OCI-LY1 (cell line): ENCODE measurements at regions not wholly inside any gene's neighbourhood (a gene's known extent, or its start where the extent isn't known, plus 50 kb on each side); places are given as distances from the start of the nearest gene placed in this dataset.

Experiments
- H2AFZ ChIP-seq: fragments of 200-600 bp; sonication (generic), shearing (Covaris generic); 2 replicates; pipeline ENCODE4 v1.6.0; 2014; ENCODE audit warnings: antibody characterized with exemption, mild to moderate bottlenecking, low read length
- H3F3A ChIP-seq: fragments of 200-600 bp; sonication (generic), shearing (Covaris generic); 2 replicates; pipeline ENCODE4 v1.6.0; 2014; ENCODE audit warnings: mild to moderate bottlenecking, antibody characterized with exemption, low read length, moderate library complexity; ENCODE audit not compliant: insufficient read depth
- H3K27ac ChIP-seq: fragments of 200-600 bp; sonication (generic); 2 replicates; pipeline ENCODE4 v1.5.1; 2014; ENCODE audit warnings: low read length, mixed run types, mild to moderate bottlenecking, low read depth; ENCODE audit not compliant: poor library complexity, severe bottlenecking
- H3K27me3 ChIP-seq: fragments of 200-600 bp; sonication (generic); 2 replicates; pipeline ENCODE4 v1.6.0; 2014; ENCODE audit warnings: antibody characterized with exemption, mild to moderate bottlenecking, low read length, moderate library complexity; ENCODE audit not compliant: insufficient read depth
- H3K36me3 ChIP-seq: fragments of 200-600 bp; sonication (generic); 2 replicates; pipeline ENCODE4 v1.6.1; 2014; ENCODE audit warnings: mild to moderate bottlenecking, antibody characterized with exemption, low read length, moderate library complexity, mixed read lengths; ENCODE audit not compliant: insufficient read depth
- H3K4me1 ChIP-seq: fragments of 200-600 bp; sonication (generic); 2 replicates; pipeline ENCODE4 v1.5.1; 2014; ENCODE audit warnings: mild to moderate bottlenecking, low read length, moderate library complexity; ENCODE audit not compliant: insufficient read depth, severe bottlenecking
- H3K4me2 ChIP-seq: fragments of 200-600 bp; sonication (generic), shearing (Covaris generic); 2 replicates; pipeline ENCODE4 v1.6.1; 2014; ENCODE audit warnings: low read length
- H3K4me3 ChIP-seq: fragments of 200-600 bp; sonication (generic); 2 replicates; pipeline ENCODE4 v1.5.1; 2014; ENCODE audit warnings: low read length, low read depth, mild to moderate bottlenecking, mixed read lengths; ENCODE audit not compliant: poor library complexity, severe bottlenecking
- H3K79me2 ChIP-seq: fragments of 200-600 bp; shearing (Covaris generic); 2 replicates; pipeline ENCODE4 v1.6.1; 2016; ENCODE audit warnings: mixed run types, low read length, mixed read lengths; ENCODE audit not compliant: insufficient read depth
- H3K9ac ChIP-seq: fragments of 200-600 bp; sonication (generic), shearing (Covaris generic); 2 replicates; pipeline ENCODE4 v1.6.1; 2014; ENCODE audit warnings: mild to moderate bottlenecking, low read length, mixed read lengths
- H3K9me2 ChIP-seq: fragments of 200-600 bp; sonication (generic), shearing (Covaris generic); 2 replicates; pipeline ENCODE4 v1.6.1; 2014; ENCODE audit warnings: low read depth, mild to moderate bottlenecking, low read length, mixed read lengths
- H3K9me3 ChIP-seq: fragments of 200-600 bp; shearing (Covaris generic); 2 replicates; pipeline ENCODE4 v1.6.1; 2014; ENCODE audit warnings: low read length, mixed read lengths
- H4K20me1 ChIP-seq: fragments of 200-600 bp; sonication (generic), shearing (Covaris generic); 2 replicates; pipeline ENCODE4 v1.6.0; 2016; ENCODE audit warnings: mild to moderate bottlenecking, low read length; ENCODE audit not compliant: insufficient read depth
- CTCF ChIP-seq: fragments of 200-600 bp; sonication (generic), shearing (Covaris generic); IDR thresholded peaks from 2 replicates; pipeline ENCODE4 v1.5.1; 2017; ENCODE audit warnings: mild to moderate bottlenecking, antibody characterized with exemption, low read length, moderate library complexity, mixed read lengths
- EZH2 ChIP-seq: fragments of 200-600 bp; sonication (generic), shearing (Covaris generic); IDR thresholded peaks from 2 replicates; pipeline ENCODE4 v1.8.0; 2017; ENCODE audit warnings: borderline replicate concordance, mixed run types, mild to moderate bottlenecking, antibody characterized with exemption, low read length, moderate library complexity, mixed read lengths

GRCh38 chr7:12821746-12822145 lies 134.3 kb downstream of the ARL4A start:
- Histone ChIP-seq H3K9me3 (no peaks in the 10 kb centered on the region), H3K9ac (no peak overlapping the region), H3K9me2 (no peaks in the 10 kb centered on the region), H3K27me3 (no peaks in the 10 kb centered on the region), H3K27ac (no peak overlapping the region), H3K36me3 (no peaks in the 10 kb centered on the region), H3F3A (no peaks in the 10 kb centered on the region), H2AFZ (no peak overlapping the region), H4K20me1 (no peaks in the 10 kb centered on the region), H3K4me3 (no peak overlapping the region), H3K79me2 (no peaks in the 10 kb centered on the region), H3K4me1 (no peaks in the 10 kb centered on the region), H3K4me2 (no peak overlapping the region)
- TF ChIP-seq EZH2 (no peak), CTCF (no peak)

- Histone ChIP-seq H2AFZ (no peak overlapping the region), H3K27ac (no peak overlapping the region), H3K36me3 (no peaks in the 10 kb centered on the region)
Measured at GRCh38 chr7:12826079-12826478, 138.6 kb downstream of the ARL4A start.

GRCh38 chr7:12827219-12827821 lies 139.9 kb downstream of the ARL4A start:
- no peaks in the 10 kb centered on the region for H3F3A ChIP-seq
- no peak overlapping the region for H3K27ac ChIP-seq
- no peaks in the 10 kb centered on the region for H4K20me1 ChIP-seq
- no peaks in the 10 kb centered on the region for H3K79me2 ChIP-seq
- H3K9me3 ChIP-seq = no peaks in the 10 kb centered on the region
- no peak for TF ChIP-seq CTCF
- TF ChIP-seq EZH2 = no peak
- no peak overlapping the region for H2AFZ ChIP-seq
- no peaks in the 10 kb centered on the region for H3K27me3 ChIP-seq
- H3K4me3 ChIP-seq = no peak overlapping the region
- no peak overlapping the region for H3K4me2 ChIP-seq
- H3K36me3 ChIP-seq = no peaks in the 10 kb centered on the region
- no peaks in the 10 kb centered on the region for H3K4me1 ChIP-seq
- no peaks in the 10 kb centered on the region for H3K9me2 ChIP-seq
- no peak overlapping the region for H3K9ac ChIP-seq

More at GRCh38 chr7:12826079-12826478, 138.6 kb downstream of the ARL4A start:
- H3F3A ChIP-seq = no peaks in the 10 kb centered on the region
- H3K9me3 ChIP-seq = no peaks in the 10 kb centered on the region
- no peak overlapping the region for H3K9ac ChIP-seq
- no peaks in the 10 kb centered on the region for H3K79me2 ChIP-seq
- no peaks in the 10 kb centered on the region for H3K9me2 ChIP-seq
- H3K4me2 ChIP-seq = no peak overlapping the region
- H3K4me1 ChIP-seq = no peaks in the 10 kb centered on the region
- no peaks in the 10 kb centered on the region for H3K27me3 ChIP-seq
- H4K20me1 ChIP-seq = no peaks in the 10 kb centered on the region
- H3K4me3 ChIP-seq = no peak overlapping the region
- TF ChIP-seq EZH2 = no peak
- TF ChIP-seq CTCF = no peak
